HepG2 (cell line): ENCODE measurements at regions not wholly inside any gene's neighbourhood (a gene's known extent, or its start where the extent isn't known, plus 50 kb on each side); places are given as distances from the start of the nearest gene placed in this dataset.

Experiments used
- ATAC-seq: fragments of 200-7000 bp; cut with Tn5 transposase; 3 replicates; pipeline ENCODE4 v1.9.1; 2020; ENCODE audit warnings: mild to moderate bottlenecking, moderate library complexity
- BruUV-seq: library from RNA; stranded (reverse); fragments of 400-500 nt; replicated peaks from 2 replicates; lab custom pipeline; 2021; lab: Mats Ljungman, UMichigan
- CTCF ChIA-PET: fragments of 300-600 bp; formaldehyde crosslinking; extraction: SDS; loops from one replicate; lab custom pipeline; 2021; ENCODE audit warnings: low total read pairs, inconsistent platforms, low intra/inter-chr PET ratio; lab: Yijun Ruan, JAX
- POLR2A ChIA-PET: fragments of 350-600 bp; sonication (Branson Sonifier 250); formaldehyde crosslinking; loops from one replicate; lab custom pipeline; 2020; ENCODE audit warnings: antibody characterized with exemption, inconsistent platforms; lab: Yijun Ruan, JAX
- DNase-seq: peaks from one replicate; pipeline ENCODE4 v3.0.0-alpha.2; 2015; ENCODE audit warnings: low spot score
- FAIRE-seq: peaks from 3 replicates; lab custom pipeline; 2011; peaks lifted over from hg19 to GRCh38; lab: Jason Lieb, UNC
- H2AFZ ChIP-seq: one replicate; pipeline ENCODE4 v1.6.1; 2011; ENCODE audit warnings: low read length, inconsistent platforms
- H3K27ac ChIP-seq: fragments of 300-600 bp; 3 replicates; pipeline ENCODE4 v1.8.0; 2011; ENCODE audit warnings: mixed run types, mild to moderate bottlenecking, mixed read lengths, low read length, inconsistent platforms; ENCODE audit not compliant: insufficient read depth; ENCODE audit errors: extremely low read length
- H3K27me3 ChIP-seq, 2 experiments: fragments of 200-600 bp in 1 of 2; 2 replicates in 1 of 2; 3 replicates in 1 of 2; pipeline versions ENCODE4 v1.6.0 to v1.8.0; 2011; ENCODE audit warnings: low read length in 2 of 2, mild to moderate bottlenecking in 2 of 2, moderate library complexity in 2 of 2, inconsistent platforms in 1 of 2; ENCODE audit not compliant: insufficient read depth in 2 of 2, control insufficient read depth in 1 of 2
- H3K36me3 ChIP-seq, 2 experiments: fragments of 200-600 bp in 1 of 2; replicated peaks in 1 of 2; 2 replicates in 1 of 2; 3 replicates in 1 of 2; pipeline versions ENCODE4 v1.5.1 to v1.8.0; 2011; ENCODE audit warnings: low read length in 2 of 2, inconsistent platforms in 1 of 2; ENCODE audit not compliant: insufficient read depth in 2 of 2, control insufficient read depth in 1 of 2
- H3K4me1 ChIP-seq: 2 replicates; pipeline ENCODE4 v1.5.1; 2012; ENCODE audit warnings: low read length, inconsistent platforms; ENCODE audit not compliant: insufficient read depth
- H3K4me2 ChIP-seq: 2 replicates; pipeline ENCODE4 v1.6.0; 2011; ENCODE audit warnings: low read depth, low read length, inconsistent platforms
- H3K4me3 ChIP-seq, 3 experiments: fragments of 200-600 bp in 1 of 3; sonication (generic), shearing (Covaris generic) in 1 of 3; replicated peaks in 1 of 3; 2 replicates each; pipeline ENCODE4 v1.5.1; 2011 to 2016; ENCODE audit warnings: low read length in 3 of 3, inconsistent platforms in 2 of 3, low read depth in 2 of 3, mild to moderate bottlenecking in 2 of 3, control low read depth in 1 of 3, mixed read lengths in 1 of 3; ENCODE audit not compliant: insufficient read depth in 1 of 3
- H3K79me2 ChIP-seq: one replicate; pipeline ENCODE4 v1.6.1; 2011; ENCODE audit warnings: low read length, inconsistent platforms; ENCODE audit not compliant: insufficient read depth
- H3K9ac ChIP-seq: 2 replicates; pipeline ENCODE4 v1.6.0; 2011; ENCODE audit warnings: mild to moderate bottlenecking, low read depth, low read length, inconsistent platforms; ENCODE audit not compliant: insufficient read depth
- H3K9me3 ChIP-seq: 2 replicates; pipeline ENCODE4 v1.5.1; 2012; ENCODE audit warnings: mild to moderate bottlenecking, low read length
- H4K20me1 ChIP-seq: 2 replicates; pipeline ENCODE4 v1.6.0; 2011; ENCODE audit warnings: inconsistent platforms, mild to moderate bottlenecking, low read length, moderate library complexity; ENCODE audit not compliant: insufficient read depth
- BCL6 ChIP-seq: IDR thresholded peaks from 2 replicates; pipeline ENCODE4 v1.6.1; 2016; ENCODE audit warnings: missing genetic modification reagents, missing compliant biosample characterization
- CSRNP1 ChIP-seq: sonication (generic); formaldehyde crosslinking; IDR thresholded peaks from 2 replicates; pipeline ENCODE4 v1.8.1; 2023; ENCODE audit warnings: mild to moderate bottlenecking, missing genetic modification reagents
- ELK4 ChIP-seq: sonication (generic); formaldehyde crosslinking; IDR thresholded peaks from 2 replicates; pipeline ENCODE4 v1.9.0; 2021; ENCODE audit warnings: missing genetic modification reagents, borderline replicate concordance
- FOXJ3 ChIP-seq: sonication (generic); formaldehyde crosslinking; IDR thresholded peaks from 2 replicates; pipeline ENCODE4 v1.4.0; 2020; ENCODE audit warnings: missing genetic modification reagents, mild to moderate bottlenecking, borderline replicate concordance
- GRHL1 ChIP-seq: sonication (generic); formaldehyde crosslinking; conservative IDR thresholded peaks from 2 replicates; pipeline ENCODE4 v1.8.0; 2022; ENCODE audit warnings: missing genetic modification reagents
- HNRNPH1 ChIP-seq: fragments of 200-400 bp; formaldehyde crosslinking; optimal IDR thresholded peaks from 2 replicates; pipeline ENCODE3; 2017; ENCODE audit warnings: mild to moderate bottlenecking, low read depth, low read length
- HNRNPUL1 ChIP-seq: fragments of 200-400 bp; formaldehyde crosslinking; IDR thresholded peaks from 2 replicates; pipeline ENCODE4 v1.6.1; 2017; ENCODE audit warnings: low read depth, mild to moderate bottlenecking, low read length, moderate library complexity
- KLF6 ChIP-seq: IDR thresholded peaks from 2 replicates; pipeline ENCODE4 v1.8.0; 2016; ENCODE audit warnings: missing biosample characterization, missing genetic modification reagents
- MED8 ChIP-seq: sonication (generic); formaldehyde crosslinking; IDR thresholded peaks from 2 replicates; pipeline ENCODE4 v1.8.1; 2023; ENCODE audit warnings: mild to moderate bottlenecking, missing genetic modification reagents; ENCODE audit not compliant: insufficient replicate concordance
- MTF2 ChIP-seq: sonication (generic); formaldehyde crosslinking; IDR thresholded peaks from 2 replicates; pipeline ENCODE4 v1.5.0; 2020; ENCODE audit warnings: missing genetic modification reagents, borderline replicate concordance
- RXRB ChIP-seq: IDR thresholded peaks from 2 replicates; pipeline ENCODE4 v1.6.1; 2016; ENCODE audit warnings: borderline replicate concordance, missing genetic modification reagents, missing compliant biosample characterization
- TFDP2 ChIP-seq: sonication (generic); formaldehyde crosslinking; IDR thresholded peaks from 2 replicates; pipeline ENCODE4 v1.4.0; 2020; ENCODE audit warnings: missing genetic modification reagents
- ZNF124 ChIP-seq: sonication (generic); formaldehyde crosslinking; IDR thresholded peaks from 2 replicates; pipeline ENCODE4 v1.4.0; 2020; ENCODE audit warnings: missing genetic modification reagents
- ZNF253 ChIP-seq: sonication (generic); formaldehyde crosslinking; IDR thresholded peaks from 2 replicates; pipeline ENCODE4 v1.8.0; 2022; ENCODE audit warnings: mild to moderate bottlenecking, missing genetic modification reagents, borderline replicate concordance
- ZNF510 ChIP-seq: sonication (generic); formaldehyde crosslinking; IDR thresholded peaks from 2 replicates; pipeline ENCODE4 v1.4.0; 2020; ENCODE audit warnings: low read depth, mild to moderate bottlenecking, missing genetic modification reagents
- ZNF580 ChIP-seq: IDR thresholded peaks from 2 replicates; pipeline ENCODE4 v1.6.1; 2016; ENCODE audit warnings: low read depth, borderline replicate concordance
- ZSCAN20 ChIP-seq: sonication (generic); formaldehyde crosslinking; IDR thresholded peaks from 2 replicates; pipeline ENCODE4 v1.4.0; 2020; ENCODE audit warnings: missing genetic modification reagents, mild to moderate bottlenecking, borderline replicate concordance
- WGBS: methylation state at CpG from one replicate; pipeline ENCODE4 v1.1.6; 2017; ENCODE audit warnings: low lambda C conversion rate; 5-methylcytosine and 5-hydroxymethylcytosine counted together
- in situ Hi-C: cut with HindIII; loops from 2 replicates; pipeline ENCODE4 v1.10.0; 2017; ENCODE audit warnings: low pct_unique_long_range_greater_than_20kb; ENCODE audit not compliant: extremely low pct_ligation_motif_present
- intact Hi-C: fragments of 100-400 bp; cut with micrococcal nuclease; formaldehyde crosslinking; loops from one replicate; pipeline ENCODE4 v1.10.0; 2022; ENCODE audit not compliant: unreplicated experiment

GRCh38 chr19:27793128-27793643 is 1419.8 kb downstream of the UQCRFS1 start (continued):
- 0 out of 2 replicates have a peak, but pooled peaks have one; percentile 4 for TF ChIP-seq ZNF580
- peak; percentile 8 for TF ChIP-seq MED8
- no peak for TF ChIP-seq TFDP2 (CRISPR knock-in tag)
- TF ChIP-seq, all 625 proteins: peak for 43

GRCh38 chr19:27792576-27793127 is 1420.3 kb downstream of the UQCRFS1 start:
- FAIRE-seq (no peak), ATAC-seq (no peak), DNase-seq (no peak)
- Histone ChIP-seq H2AFZ (peak overlapping the region; percentile 17), H3K9me3 (no peaks in the 10 kb centered on the region), H3K79me2 (peaks cover 58% of the 10 kb centered on the region), H3K4me3 (peak overlapping the region; percentile 70 to 92 (median 84)), H3K27ac (peak overlapping the region; percentile 92), H4K20me1 (no peaks in the 10 kb centered on the region), H3K4me1 (peaks cover 28% of the 10 kb centered on the region), H3K4me2 (peak overlapping the region; percentile 85), H3K27me3 (no peaks in the 10 kb centered on the region; a peak in 1 of 5 replicates), H3K9ac (peak overlapping the region; percentile 82), H3K36me3 (0 out of 5 replicates have a peak, but pooled peaks cover 0 to under 1% of the 10 kb centered on the region in 2 experiments)
- WGBS = 0% methylated on average over 6 of the region's 6 CpGs
- POLR2A ChIA-PET = interaction anchor here (1.6 to 2.1 kb wide), 2 partner anchors 17 to 1814 kb away, joined by 5 to 7 read pairs; partner anchors contain the start of gene POP4
- no TSS peak for BruUV-seq
- intact Hi-C loops (loop anchor here (2.0 kb wide), 1 partner anchor 16 kb away; no protein-coding TSS in a partner anchor), in situ Hi-C loops (no loop called here)
- CTCF ChIA-PET = no interaction called here
- TF ChIP-seq RXRB (CRISPR knock-in tag) (no peak), HNRNPUL1 (no peak), MTF2 (CRISPR knock-in tag) (no peak), CSRNP1 (CRISPR knock-in tag) (no peak), ZNF510 (CRISPR knock-in tag) (no peak), KLF6 (CRISPR knock-in tag) (no peak), ZNF253 (no peak), ZSCAN20 (CRISPR knock-in tag) (no peak; the same call in 1 of the 2 replicates), FOXJ3 (no peak), BCL6 (CRISPR knock-in tag) (no peak), ZNF124 (CRISPR knock-in tag) (no peak), HNRNPH1 (no peak), ELK4 (no peak), GRHL1 (no peak)
